ENCODE measurements at regions not wholly inside any gene's neighbourhood (a gene's known extent, or its start where the extent isn't known, plus 50 kb on each side); places are given as distances from the start of the nearest gene placed in this dataset.
"Not testable (repeated sequence)": the region's sequence is repeated elsewhere in the genome, so short reads cannot be mapped to it uniquely, and the experiment has no call there.

- DNase-seq (ENCODE audit: low spot score) (no peak), ATAC-seq (no peak)
Observed at GRCh38 chr12:60231303-60231702, 635.5 kb downstream of the SLC16A7 start.

DNA sequence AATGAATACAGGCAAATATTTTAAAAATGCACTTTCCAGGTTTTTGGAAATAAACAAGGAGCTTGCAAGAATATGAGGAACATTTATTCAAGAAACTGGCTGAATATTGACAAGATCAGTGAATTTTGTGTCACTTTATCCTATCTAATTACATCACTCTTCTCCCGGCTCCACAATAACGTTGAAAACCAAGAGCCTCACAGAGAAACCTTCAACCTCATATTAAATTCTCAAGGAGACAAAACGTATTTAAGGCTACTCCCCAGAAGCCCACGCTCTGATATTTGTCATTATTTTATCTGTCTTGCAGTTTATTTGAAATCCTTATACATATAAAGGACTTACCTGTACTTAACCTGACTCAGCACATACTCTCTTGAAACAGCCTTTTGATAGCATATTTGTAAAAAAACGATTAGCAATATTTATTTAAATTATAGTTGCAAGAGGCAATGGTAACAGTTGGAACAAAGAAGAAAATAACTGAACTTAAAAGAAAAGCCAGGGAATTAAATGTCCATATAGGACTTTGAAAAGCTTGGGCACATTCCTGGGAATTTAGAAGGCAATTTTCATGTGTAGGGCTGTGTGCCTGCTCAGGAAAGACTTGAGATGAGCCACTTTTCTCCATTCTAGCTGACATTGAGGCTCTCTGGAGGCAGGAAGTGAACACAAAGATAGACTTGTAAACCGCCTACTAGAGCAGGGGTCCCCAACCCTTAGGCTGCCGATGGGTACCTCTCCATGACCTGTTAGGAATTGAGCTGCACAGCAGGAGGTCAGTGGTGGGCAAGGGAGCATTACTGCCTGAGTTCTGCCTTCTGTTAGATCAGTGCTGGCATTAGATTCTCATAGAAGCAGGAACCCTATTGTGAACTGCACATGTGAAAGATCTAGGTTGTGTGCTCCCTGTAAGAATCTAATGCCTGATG is 636.4 kb downstream of the SLC16A7 start:
- ATAC-seq (no peak), DNase-seq (ENCODE audit: low spot score) (no peak)

DNA sequence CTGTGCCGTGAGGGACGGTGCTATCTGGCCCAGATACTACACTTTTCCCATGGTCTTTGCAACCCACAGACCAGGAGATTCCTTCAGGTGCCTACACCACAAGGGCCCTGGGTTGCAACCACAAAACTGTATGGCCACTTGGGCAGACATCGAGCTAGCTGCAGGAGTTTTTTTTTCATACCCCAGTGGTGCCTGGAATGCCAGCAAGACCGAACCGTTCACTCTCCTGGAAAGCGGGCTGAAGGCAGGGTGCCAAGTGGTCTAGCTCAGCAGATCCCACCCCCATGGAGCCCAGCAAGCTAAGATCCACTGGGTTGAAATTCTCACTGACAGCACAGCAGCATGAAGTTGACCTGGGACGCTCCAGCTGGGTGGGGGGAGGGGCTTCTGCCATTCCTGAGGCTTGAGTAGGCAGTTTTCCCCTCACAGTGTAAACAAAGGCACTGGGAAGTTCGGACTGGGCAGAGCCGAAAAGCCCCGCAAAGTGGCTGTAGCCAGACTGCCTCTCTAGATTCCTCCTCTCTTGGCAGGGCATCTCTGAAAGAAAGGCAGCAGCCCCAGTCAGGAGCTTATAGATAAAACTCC is 638.9 kb downstream of the SLC16A7 start:
- ATAC-seq; DNase-seq (ENCODE audit: low spot score): not testable (repeated sequence)

- ATAC-seq (no peak), DNase-seq (ENCODE audit: low spot score) (no peak)
Observed at GRCh38 chr12:60235261-60235660, 639.4 kb downstream of the SLC16A7 start.

- not testable (repeated sequence) for ATAC-seq; DNase-seq (ENCODE audit: low spot score)
Observed at GRCh38 chr12:60236416-60236815, 640.6 kb downstream of the SLC16A7 start.

DNA sequence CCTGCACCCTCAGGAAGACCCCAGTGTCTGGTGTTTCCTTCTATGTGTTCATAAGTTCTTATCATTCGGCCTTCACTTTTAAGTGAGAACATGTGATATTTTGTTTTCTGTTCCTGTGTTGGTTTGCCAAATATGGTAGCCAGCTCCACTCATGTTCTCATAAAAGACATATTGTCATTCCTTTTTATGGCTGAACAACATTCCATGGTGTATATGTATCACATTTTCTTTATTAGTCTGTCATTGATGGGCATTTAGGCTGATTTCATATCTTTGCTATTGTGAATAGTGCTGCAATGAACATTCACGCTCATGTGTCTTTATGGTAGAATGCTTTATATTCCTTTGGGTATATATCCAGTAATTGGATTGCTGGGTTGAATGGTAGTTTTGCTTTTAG is 645.1 kb downstream of the SLC16A7 start:
- ATAC-seq (no peak), DNase-seq (ENCODE audit: low spot score) (no peak)

GRCh38 chr12:60251091-60251490 is 655.3 kb downstream of the SLC16A7 start:
- no peak for ATAC-seq

DNA sequence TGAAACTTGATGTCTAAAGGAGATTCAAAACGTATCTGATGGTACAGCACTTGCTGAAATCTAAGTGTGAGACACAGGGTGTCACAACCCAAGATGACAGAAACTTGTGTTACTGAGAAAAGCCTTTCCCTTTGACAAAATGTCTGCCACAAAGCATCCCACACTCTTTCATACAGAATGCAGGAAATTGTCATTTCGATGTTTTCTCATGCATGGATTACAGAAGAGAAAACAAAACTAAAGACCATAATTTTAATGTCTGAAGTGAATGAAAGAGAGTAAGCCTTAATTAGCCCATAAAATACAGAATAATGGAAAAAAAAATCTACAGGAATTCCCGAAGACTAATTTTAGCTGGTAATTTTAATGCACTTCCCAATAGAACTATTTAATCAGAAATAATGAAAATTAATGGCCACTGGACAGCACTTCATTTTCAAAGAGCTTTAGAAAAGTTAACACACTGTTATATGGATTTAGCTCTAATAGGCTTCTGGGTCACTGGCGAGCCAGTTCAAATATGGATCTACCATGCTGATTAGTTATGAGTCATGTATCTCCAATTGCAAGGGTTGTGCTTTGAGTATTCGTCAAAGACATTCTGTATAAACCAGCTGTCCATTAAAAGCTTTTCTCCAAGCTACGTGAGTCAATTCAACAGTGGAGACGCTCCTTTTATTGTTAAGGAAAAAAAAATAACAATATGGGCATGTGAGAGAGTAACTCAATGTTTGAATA is 656.7 kb downstream of the SLC16A7 start:
- DNase-seq (ENCODE audit: low spot score) (no peak), ATAC-seq (no peak)

More at GRCh38 chr12:60251091-60251490, 655.3 kb downstream of the SLC16A7 start:
- no peak for DNase-seq (ENCODE audit: low spot score)

DNA sequence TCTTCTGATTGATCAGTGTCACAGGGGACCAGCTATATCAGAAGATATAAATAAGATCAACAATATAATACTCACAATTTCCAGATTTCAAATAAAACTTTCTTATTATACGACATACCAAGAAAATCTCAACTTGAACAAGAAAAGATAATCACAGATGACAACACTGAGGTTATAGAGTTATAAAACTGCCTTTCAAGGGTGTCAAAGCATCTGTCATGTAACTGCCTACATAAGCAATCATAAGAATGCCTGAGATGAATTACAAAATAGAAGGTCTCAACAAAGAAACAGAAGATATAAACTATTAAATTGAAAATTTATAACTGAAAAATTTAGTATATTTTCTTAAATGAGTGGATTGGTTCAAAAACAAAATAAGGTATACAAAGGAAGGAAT is 659.2 kb downstream of the SLC16A7 start:
- ATAC-seq: no peak
- no peak for DNase-seq (ENCODE audit: low spot score)

GRCh38 chr12:60257063-60257462 is 661.2 kb downstream of the SLC16A7 start:
- ATAC-seq: no peak
- DNase-seq (ENCODE audit: low spot score): no peak

DNA sequence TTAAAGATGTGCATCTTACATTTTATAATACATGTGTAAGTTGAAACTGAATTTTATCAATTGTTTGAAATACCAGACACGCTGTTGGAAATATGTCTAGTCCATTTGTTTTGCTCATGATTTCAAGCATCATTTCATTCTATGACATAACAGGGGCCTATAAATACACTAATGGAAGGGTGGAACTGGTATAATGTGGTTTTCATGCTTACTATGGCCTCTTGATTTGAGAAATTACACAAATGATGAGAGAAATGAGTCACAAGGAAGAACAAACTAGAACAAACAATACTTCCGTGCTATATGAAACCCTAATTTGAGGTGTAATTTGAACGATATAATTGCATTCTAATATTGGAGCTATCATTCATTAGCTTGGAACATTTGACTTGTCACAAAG is 663.4 kb downstream of the SLC16A7 start:
- ATAC-seq: no peak
- no peak for DNase-seq (ENCODE audit: low spot score)

DNA sequence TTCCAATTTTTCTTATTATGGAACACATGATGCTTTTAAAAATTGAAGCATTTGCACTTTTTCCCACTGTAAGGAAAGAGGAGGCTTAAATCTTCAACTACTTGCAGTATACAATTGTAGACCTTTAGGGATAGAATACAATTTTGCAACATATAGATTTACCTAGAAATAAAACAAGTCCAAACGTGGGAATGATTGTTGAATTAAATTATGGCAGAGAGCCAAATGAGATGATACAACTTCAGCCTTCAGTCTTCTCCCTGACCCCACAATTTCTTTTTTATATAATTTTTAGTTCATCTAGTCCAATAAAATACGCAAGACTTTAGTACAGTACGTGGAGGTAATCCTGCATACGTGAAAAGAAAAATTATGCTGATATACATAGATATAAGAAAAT is 666.5 kb downstream of the SLC16A7 start:
- ATAC-seq (no peak), DNase-seq (ENCODE audit: low spot score) (no peak)

DNA sequence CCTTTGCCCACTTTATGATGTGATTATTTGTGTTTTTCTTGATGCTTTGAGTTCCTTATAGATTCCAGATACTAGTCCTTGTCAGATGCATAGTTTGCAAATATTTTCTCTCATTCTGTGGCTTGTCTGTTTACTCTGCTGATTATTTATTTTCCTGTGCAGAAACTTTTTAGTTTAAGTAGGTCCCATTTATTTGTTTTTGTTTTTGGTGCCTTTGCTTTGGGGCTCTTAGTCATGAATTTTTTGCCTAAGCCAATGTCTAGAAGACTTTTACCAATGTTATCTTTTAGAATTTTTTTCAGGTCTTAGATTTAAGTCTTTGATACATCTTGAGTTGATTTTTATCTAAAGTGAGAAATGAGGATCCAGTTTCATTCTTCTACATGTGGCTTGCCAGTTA is 667.3 kb downstream of the SLC16A7 start:
- ATAC-seq: no peak
- DNase-seq (ENCODE audit: low spot score): no peak

DNA sequence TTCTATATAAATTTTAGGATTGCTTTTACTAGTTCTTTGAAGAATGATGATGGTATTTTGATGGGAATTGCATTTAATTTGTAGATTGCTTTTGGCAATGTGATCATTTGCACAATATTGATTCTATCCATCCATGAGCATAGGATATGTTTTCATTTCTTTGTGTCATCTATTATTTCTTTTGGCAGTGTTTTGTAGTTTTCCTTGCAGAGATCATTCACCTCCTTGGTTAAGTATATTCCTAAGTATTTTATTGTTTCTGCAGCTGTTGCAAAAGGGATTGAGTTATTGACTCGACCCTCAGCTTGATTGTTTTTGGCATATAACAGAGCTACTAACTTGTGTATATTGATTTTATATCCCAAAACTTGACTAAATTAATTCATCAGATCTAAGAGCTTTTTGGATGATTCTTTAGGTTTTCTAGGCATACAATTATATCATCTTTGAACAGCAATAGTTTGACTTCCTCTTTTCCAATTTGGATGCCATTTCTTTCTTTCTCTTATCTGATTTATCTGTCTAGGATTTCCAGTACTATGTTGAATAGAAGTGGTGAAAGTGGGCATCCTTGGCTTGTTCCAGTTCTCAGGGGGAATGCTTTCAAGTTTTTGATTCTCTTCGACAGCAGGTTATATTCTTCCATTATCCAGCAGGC is 668.1 kb downstream of the SLC16A7 start:
- no peak for DNase-seq (ENCODE audit: low spot score)
- no peak for ATAC-seq

DNA sequence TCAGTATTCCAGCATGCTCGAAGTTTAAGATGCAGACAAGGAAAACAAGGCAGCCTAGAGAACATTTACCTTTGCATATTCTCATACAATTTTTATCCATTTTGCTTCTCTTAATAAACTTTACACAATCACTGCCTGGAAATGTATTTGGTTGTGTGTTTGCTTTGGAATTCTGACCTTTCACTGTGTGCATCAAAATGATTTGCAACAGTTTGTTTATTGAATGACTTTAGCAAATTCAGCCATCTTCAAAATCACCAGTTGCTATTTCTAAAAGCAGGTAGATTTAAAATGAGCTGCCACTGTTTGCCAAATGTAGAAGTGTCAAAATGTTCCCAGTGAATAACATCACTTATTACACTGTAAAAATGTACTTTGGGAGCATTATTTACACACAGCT is 669.9 kb downstream of the SLC16A7 start:
- no peak for ATAC-seq
- no peak for DNase-seq (ENCODE audit: low spot score)

GRCh38 chr12:60266381-60266852 is 670.6 kb downstream of the SLC16A7 start:
- ATAC-seq: peak; percentile 31

GRCh38 chr12:60269611-60270269 is 673.9 kb downstream of the SLC16A7 start:
- DNase-seq (ENCODE audit: low spot score): no peak
- ATAC-seq: no peak

More at GRCh38 chr12:60266381-60266852, 670.6 kb downstream of the SLC16A7 start:
- no peak for DNase-seq (ENCODE audit: low spot score)

GRCh38 chr12:60271816-60272215 is 676.0 kb downstream of the SLC16A7 start:
- no peak for ATAC-seq

DNA sequence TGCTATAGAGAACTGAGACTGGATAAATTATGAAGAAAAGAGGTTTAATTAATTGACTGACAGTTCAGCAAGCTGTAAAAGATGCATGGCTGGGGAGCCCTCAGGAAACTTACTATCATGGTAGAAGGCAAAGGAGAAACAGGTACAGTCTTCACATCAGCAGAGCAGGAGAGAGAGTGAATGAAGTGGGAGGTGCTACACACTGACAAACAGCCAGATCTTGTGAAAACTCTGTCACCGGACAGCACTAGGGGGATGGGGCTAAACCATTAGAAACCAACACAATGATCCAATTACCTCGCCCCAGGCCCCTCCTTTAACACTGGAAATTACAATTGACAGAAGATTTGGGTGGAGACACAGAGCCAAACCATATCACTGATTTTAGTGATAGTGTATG is 682.4 kb downstream of the SLC16A7 start:
- ATAC-seq (no peak), DNase-seq (ENCODE audit: low spot score) (no peak)

More at GRCh38 chr12:60271816-60272215, 676.0 kb downstream of the SLC16A7 start:
- no peak for DNase-seq (ENCODE audit: low spot score)

GRCh38 chr12:60279221-60279620 is 683.4 kb downstream of the SLC16A7 start:
- ATAC-seq: no peak
- DNase-seq (ENCODE audit: low spot score): no peak

All from left lobe of liver (tissue), 2 donors.